H1 (cell line): ENCODE measurements at regions not wholly inside any gene's neighbourhood (a gene's known extent, or its start where the extent isn't known, plus 50 kb on each side); places are given as distances from the start of the nearest gene placed in this dataset.

ENCODE experiments used
- CHD1 ChIP-seq: IDR thresholded peaks from 2 replicates; pipeline ENCODE4 v1.6.1; 2012; ENCODE audit warnings: low read depth, low read length, improper control_type of control experiment
- JUND ChIP-seq: IDR thresholded peaks from 2 replicates; pipeline ENCODE4 v1.6.1; 2011; ENCODE audit warnings: mild to moderate bottlenecking, improper control_type of control experiment, low read length
- KDM5A ChIP-seq: fragments of 200-600 bp; IDR thresholded peaks from 2 replicates; pipeline ENCODE4 v1.7.1; 2012; ENCODE audit warnings: mild to moderate bottlenecking, low read length, inconsistent platforms, mixed read lengths
- MAX ChIP-seq: IDR thresholded peaks from 2 replicates; pipeline ENCODE4 v1.6.1; 2012; ENCODE audit warnings: inconsistent platforms
- RAD21 ChIP-seq, 2 experiments: IDR thresholded peaks in 1 of 2; conservative IDR thresholded peaks in 1 of 2; 2 replicates each; pipeline ENCODE4 v1.6.1; 2011; ENCODE audit warnings: low read depth in 2 of 2, low read length in 2 of 2, improper control_type of control experiment in 1 of 2, inconsistent platforms in 1 of 2, mild to moderate bottlenecking in 1 of 2, moderate library complexity in 1 of 2
- SIX5 ChIP-seq: IDR thresholded peaks from 2 replicates; pipeline ENCODE4 v1.6.1; 2011; ENCODE audit warnings: mild to moderate bottlenecking, low read depth, low read length
- TAF7 ChIP-seq: optimal IDR thresholded peaks from 2 replicates; pipeline ENCODE3; 2011; ENCODE audit warnings: low read depth, mild to moderate bottlenecking, inconsistent platforms, low read length, moderate library complexity, borderline replicate concordance
- TF ChIP-seq, protein P1 (sequence below), 3 experiments: IDR thresholded peaks; 1 replicate in 2 of 3; 2 replicates in 1 of 3; pipeline versions ENCODE4 v1.5.1 to v1.6.1; 2011; ENCODE audit warnings: low read length in 3 of 3, mild to moderate bottlenecking in 3 of 3, inconsistent platforms in 2 of 3, low read depth in 1 of 3, moderate library complexity in 1 of 3; ENCODE audit not compliant: insufficient read depth in 1 of 3; ENCODE audit errors: control extremely low read depth in 1 of 3

DNA sequence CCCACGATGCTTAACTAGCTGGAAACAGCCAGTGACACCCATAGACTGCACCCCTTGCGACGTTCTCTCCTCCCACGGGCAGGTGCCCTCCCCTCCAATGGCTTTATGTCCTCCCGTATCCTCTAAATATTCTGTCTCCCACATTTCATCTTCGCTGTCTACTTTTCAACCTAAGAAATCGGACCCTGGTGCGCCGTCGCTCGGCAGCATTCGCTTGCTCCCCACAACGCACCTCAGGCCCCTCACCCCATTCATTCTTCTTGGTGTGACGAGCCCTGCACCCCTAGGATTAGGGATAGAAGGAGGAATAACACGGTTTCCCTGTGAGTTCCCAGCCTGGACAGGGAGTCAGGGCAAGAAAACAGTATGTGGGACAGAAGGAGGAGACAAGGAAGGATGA is 74.3 kb upstream of the FOXQ1 start:
- TF ChIP-seq RAD21 (IDR thresholded peaks at IDR 0.05 in 1 of 2, conservative IDR thresholded peaks at IDR 0.05 in 1 of 2; ENCODE audit: low read depth in 2 of 2, low read length in 2 of 2) (no peak), TAF7 (no peak), SIX5 (no peak), CHD1 (no peak), KDM5A (no peak), JUND (no peak), MAX (no peak)
- TF ChIP-seq, protein P1, sequence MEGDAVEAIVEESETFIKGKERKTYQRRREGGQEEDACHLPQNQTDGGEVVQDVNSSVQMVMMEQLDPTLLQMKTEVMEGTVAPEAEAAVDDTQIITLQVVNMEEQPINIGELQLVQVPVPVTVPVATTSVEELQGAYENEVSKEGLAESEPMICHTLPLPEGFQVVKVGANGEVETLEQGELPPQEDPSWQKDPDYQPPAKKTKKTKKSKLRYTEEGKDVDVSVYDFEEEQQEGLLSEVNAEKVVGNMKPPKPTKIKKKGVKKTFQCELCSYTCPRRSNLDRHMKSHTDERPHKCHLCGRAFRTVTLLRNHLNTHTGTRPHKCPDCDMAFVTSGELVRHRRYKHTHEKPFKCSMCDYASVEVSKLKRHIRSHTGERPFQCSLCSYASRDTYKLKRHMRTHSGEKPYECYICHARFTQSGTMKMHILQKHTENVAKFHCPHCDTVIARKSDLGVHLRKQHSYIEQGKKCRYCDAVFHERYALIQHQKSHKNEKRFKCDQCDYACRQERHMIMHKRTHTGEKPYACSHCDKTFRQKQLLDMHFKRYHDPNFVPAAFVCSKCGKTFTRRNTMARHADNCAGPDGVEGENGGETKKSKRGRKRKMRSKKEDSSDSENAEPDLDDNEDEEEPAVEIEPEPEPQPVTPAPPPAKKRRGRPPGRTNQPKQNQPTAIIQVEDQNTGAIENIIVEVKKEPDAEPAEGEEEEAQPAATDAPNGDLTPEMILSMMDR (IDR thresholded peaks at IDR 0.05; ENCODE audit: control extremely low read depth in 1 of 3, insufficient read depth in 1 of 3, low read depth in 1 of 3, low read length in 3 of 3) = no peak
